Activated naive CD8-positive, alpha-beta T cell (primary cell): ENCODE measurements at regions not wholly inside any gene's neighbourhood (a gene's known extent, or its start where the extent isn't known, plus 50 kb on each side); places are given as distances from the start of the nearest gene placed in this dataset.
A peak's percentile ranks its signal among the peaks of the same experiment; 100 is the strongest.

Experiments used
- H3K27ac Mint-ChIP-seq: one replicate; pipeline ENCODE4 v1.8.0; 2021; ENCODE audit warnings: mixed read lengths
- H3K27me3 Mint-ChIP-seq: one replicate; pipeline ENCODE4 v1.8.0; 2021; ENCODE audit warnings: mixed read lengths
- H3K36me3 Mint-ChIP-seq: one replicate; pipeline ENCODE4 v1.8.0; 2021; ENCODE audit warnings: mixed read lengths
- H3K4me1 Mint-ChIP-seq: one replicate; pipeline ENCODE4 v1.8.0; 2021; ENCODE audit warnings: low read depth, mixed read lengths
- H3K4me3 Mint-ChIP-seq: one replicate; pipeline ENCODE4 v1.8.0; 2021; ENCODE audit warnings: mild to moderate bottlenecking, mixed read lengths
- H3K9me3 Mint-ChIP-seq: one replicate; pipeline ENCODE4 v1.8.0; 2021; ENCODE audit warnings: low read depth, mixed read lengths

GRCh38 chr10:63866075-63866746 lies 345.0 kb downstream of the REEP3 start:
- Mint-ChIP-seq H3K27me3 (peaks cover 20% of the 10 kb centered on the region), H3K27ac (no peak overlapping the region), H3K4me1 (peaks cover 8% of the 10 kb centered on the region), H3K9me3 (no peaks in the 10 kb centered on the region), H3K36me3 (no peaks in the 10 kb centered on the region), H3K4me3 (peak overlapping the region; percentile 8)

DNA sequence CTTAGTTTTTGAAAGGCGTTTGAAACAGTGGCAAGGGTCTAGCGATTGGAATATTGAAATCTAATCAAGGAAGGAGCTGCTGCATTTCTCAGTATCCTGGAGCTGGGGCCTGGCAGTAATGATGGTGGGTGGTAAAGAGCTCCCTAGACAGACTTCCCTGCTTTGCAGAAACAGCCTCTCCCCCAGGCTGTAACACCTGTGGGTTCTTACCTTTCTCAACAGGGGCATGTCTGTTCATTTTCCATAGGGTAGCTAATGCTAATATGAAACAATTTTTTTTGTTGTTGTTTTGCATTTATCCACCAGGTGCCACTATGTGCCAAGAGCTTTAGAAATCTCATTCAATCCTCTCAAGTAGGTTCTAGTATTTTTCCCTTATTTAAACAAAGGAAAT lies 345.5 kb downstream of the REEP3 start:
- H3K27me3 Mint-ChIP-seq, result peaks cover 20% of the 10 kb centered on the region
- no peaks in the 10 kb centered on the region for H3K9me3 Mint-ChIP-seq
- no peak overlapping the region for H3K27ac Mint-ChIP-seq
- H3K4me3 Mint-ChIP-seq, result peak overlapping the region; percentile 8
- H3K36me3 Mint-ChIP-seq, result no peaks in the 10 kb centered on the region
- peaks cover 8% of the 10 kb centered on the region for H3K4me1 Mint-ChIP-seq

GRCh38 chr10:63878428-63878827 lies 357.2 kb downstream of the REEP3 start:
- Mint-ChIP-seq H3K27ac (no peak overlapping the region), H3K4me3 (no peak overlapping the region), H3K36me3 (no peaks in the 10 kb centered on the region), H3K4me1 (no peaks in the 10 kb centered on the region), H3K27me3 (no peaks in the 10 kb centered on the region), H3K9me3 (peaks cover 8% of the 10 kb centered on the region)

GRCh38 chr10:63883861-63884260 lies 362.7 kb downstream of the REEP3 start:
- Mint-ChIP-seq H3K4me3 (no peak overlapping the region), H3K4me1 (no peaks in the 10 kb centered on the region), H3K27ac (no peak overlapping the region), H3K27me3 (peaks cover 3% of the 10 kb centered on the region), H3K9me3 (peaks cover 8% of the 10 kb centered on the region), H3K36me3 (no peaks in the 10 kb centered on the region)

DNA sequence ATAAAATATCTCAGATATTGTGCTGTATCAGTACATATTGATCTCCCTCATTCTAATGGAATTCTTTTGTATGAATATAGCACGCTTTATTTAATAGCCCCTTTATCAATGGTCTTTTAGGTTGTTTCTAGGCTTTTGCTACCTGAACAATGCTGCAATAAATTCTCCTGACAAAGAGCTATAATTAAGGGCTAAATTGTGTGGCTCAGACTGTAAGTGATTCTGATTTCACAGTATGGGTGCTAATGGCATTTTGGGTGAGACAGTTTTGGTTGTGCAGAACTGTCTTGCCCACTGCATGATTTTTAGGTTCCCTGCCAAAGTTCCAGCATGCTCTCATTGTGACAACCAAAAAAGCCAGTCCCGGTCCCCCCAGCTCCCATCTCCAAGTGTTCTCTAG lies 363.2 kb downstream of the REEP3 start:
- no peaks in the 10 kb centered on the region for H3K4me1 Mint-ChIP-seq
- no peak overlapping the region for H3K4me3 Mint-ChIP-seq
- no peak overlapping the region for H3K27ac Mint-ChIP-seq
- peaks cover 3% of the 10 kb centered on the region for H3K27me3 Mint-ChIP-seq
- no peaks in the 10 kb centered on the region for H3K36me3 Mint-ChIP-seq
- peaks cover 8% of the 10 kb centered on the region for H3K9me3 Mint-ChIP-seq

- Mint-ChIP-seq H3K36me3 (no peaks in the 10 kb centered on the region), H3K4me3 (no peak overlapping the region), H3K27me3 (peaks cover 3% of the 10 kb centered on the region), H3K9me3 (peaks cover 8% of the 10 kb centered on the region), H3K27ac (no peak overlapping the region), H3K4me1 (no peaks in the 10 kb centered on the region)
These were observed 364.0 kb downstream of the REEP3 start for GRCh38 chr10:63885156-63885555.

- Mint-ChIP-seq H3K4me1 (no peaks in the 10 kb centered on the region), H3K36me3 (no peaks in the 10 kb centered on the region), H3K27ac (no peak overlapping the region), H3K9me3 (no peaks in the 10 kb centered on the region), H3K4me3 (no peak overlapping the region), H3K27me3 (peaks cover 3% of the 10 kb centered on the region)
These were observed 365.3 kb downstream of the REEP3 start for GRCh38 chr10:63886281-63887022.

- Mint-ChIP-seq H3K27ac (no peak overlapping the region), H3K9me3 (no peaks in the 10 kb centered on the region), H3K36me3 (no peaks in the 10 kb centered on the region), H3K4me1 (no peaks in the 10 kb centered on the region), H3K27me3 (peaks cover 3% of the 10 kb centered on the region), H3K4me3 (no peak overlapping the region)
These were observed 365.9 kb downstream of the REEP3 start for GRCh38 chr10:63887023-63887589.

DNA sequence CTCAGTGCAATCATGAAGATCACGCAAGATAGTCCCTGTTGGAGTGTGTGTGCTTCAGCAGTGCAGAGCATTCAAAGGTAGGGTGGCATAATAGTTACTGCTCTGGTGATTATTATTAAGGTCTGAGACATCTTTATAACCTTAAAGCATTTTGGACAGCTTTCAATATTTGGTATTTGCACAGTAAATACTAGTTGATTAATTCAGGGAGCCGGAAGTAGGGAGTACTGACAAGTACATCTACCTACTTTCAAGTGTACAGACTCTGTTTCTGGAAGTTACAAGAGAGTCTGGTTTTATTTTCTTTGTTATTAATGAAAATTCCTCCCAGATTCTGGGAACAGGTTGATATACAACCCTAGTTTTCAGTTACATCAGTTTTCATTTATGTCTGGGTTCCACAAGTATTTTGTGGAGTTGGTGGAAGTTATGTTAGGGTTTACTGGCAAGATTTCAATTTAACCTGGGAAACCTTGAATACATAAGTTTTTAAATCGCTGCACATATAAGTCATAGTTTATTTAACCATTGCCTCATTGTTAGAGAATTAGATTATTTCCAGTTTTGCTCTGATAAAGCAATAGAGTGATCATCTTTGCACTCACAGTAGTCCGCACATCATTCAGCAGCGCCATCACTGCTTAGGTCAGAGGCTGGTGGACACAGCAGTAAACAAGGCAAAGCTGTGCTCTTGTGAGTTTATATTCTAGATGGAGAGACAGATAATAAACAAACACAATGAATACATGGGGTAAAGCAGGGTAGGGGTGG lies 366.6 kb downstream of the REEP3 start:
- H3K4me3 Mint-ChIP-seq, result no peak overlapping the region
- H3K9me3 Mint-ChIP-seq, result no peaks in the 10 kb centered on the region
- no peaks in the 10 kb centered on the region for H3K4me1 Mint-ChIP-seq
- no peaks in the 10 kb centered on the region for H3K36me3 Mint-ChIP-seq
- H3K27me3 Mint-ChIP-seq, result peaks cover 3% of the 10 kb centered on the region
- no peak overlapping the region for H3K27ac Mint-ChIP-seq

- no peak overlapping the region for H3K4me3 Mint-ChIP-seq
- no peaks in the 10 kb centered on the region for H3K36me3 Mint-ChIP-seq
- no peak overlapping the region for H3K27ac Mint-ChIP-seq
- H3K9me3 Mint-ChIP-seq, result no peaks in the 10 kb centered on the region
- peaks cover 5% of the 10 kb centered on the region for H3K27me3 Mint-ChIP-seq
- no peaks in the 10 kb centered on the region for H3K4me1 Mint-ChIP-seq
These were observed 368.6 kb downstream of the REEP3 start for GRCh38 chr10:63889803-63890202.

DNA sequence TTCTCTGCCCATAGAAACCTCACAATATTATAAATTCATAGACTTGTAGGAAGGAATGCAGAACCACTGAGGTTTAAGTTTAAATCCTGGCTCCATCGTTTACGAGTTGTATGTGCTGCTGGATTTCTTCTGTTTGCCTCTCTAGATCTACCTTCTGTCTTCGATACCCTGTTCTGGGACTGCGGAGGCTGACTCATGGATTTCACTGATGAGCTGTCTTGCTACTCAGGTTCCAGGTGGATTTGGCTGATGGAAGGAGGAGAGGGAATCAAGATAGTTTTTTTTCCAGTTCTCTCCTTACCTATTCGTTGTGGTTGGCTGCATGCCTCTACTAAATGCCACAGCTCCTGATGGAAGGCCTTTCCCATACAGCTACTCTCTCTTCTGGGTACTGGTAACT lies 375.8 kb downstream of the REEP3 start:
- Mint-ChIP-seq H3K36me3 (no peaks in the 10 kb centered on the region), H3K9me3 (no peaks in the 10 kb centered on the region), H3K27me3 (peaks cover 12% of the 10 kb centered on the region), H3K4me3 (no peak overlapping the region), H3K27ac (no peak overlapping the region), H3K4me1 (no peaks in the 10 kb centered on the region)

DNA sequence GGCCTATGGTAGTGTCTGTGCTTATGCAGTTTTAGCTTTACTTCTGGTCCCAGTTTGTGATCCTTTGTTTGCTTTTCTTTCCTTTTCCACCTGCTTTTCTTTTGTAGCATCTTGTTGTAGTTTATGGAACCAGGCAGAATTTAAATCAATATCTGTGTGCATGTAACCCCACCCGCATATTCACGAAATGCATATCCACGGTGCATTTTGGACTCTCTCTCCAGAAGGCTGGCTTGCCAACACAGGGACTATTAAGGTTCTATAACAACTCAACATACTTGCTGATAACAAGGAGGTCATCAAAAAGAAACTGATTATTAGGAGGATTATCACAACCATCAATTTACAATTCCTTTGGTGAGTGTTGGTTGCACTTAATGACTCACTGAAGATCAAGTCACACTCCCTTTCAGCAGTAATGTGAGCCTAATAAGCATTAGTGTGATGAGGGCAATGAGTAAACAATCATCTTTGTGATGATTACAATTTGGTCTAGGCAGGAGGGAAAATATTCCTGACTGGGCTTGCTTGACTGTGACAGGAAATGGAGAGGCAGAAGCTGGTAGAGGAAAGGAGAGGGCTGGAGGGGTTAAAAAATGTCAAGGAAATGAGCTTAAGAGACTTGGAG lies 378.6 kb downstream of the REEP3 start:
- Mint-ChIP-seq H3K9me3 (no peaks in the 10 kb centered on the region), H3K4me1 (no peaks in the 10 kb centered on the region), H3K36me3 (no peaks in the 10 kb centered on the region), H3K27me3 (peaks cover 7% of the 10 kb centered on the region), H3K4me3 (no peak overlapping the region), H3K27ac (no peak overlapping the region)

DNA sequence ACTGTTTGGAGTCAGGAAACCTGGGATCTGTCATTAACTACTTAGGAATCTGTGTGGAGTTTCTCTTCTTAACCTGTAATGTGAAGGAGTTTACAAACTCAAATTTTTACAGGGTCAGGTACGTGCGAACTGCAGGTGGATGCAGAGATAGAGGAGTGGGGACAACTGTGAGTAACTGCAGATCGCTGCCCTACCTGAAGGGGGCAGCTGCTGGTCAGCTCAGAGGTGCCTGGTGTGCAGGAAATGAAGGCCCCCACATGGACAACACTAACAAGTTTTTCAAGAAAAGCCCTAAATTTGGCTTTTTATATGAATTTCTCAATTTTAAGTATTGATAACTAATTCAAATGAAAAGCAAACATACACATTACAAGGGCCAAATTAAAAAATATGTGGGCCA lies 380.0 kb downstream of the REEP3 start:
- peaks cover 8% of the 10 kb centered on the region for H3K27me3 Mint-ChIP-seq
- H3K4me3 Mint-ChIP-seq, result no peak overlapping the region
- no peaks in the 10 kb centered on the region for H3K4me1 Mint-ChIP-seq
- no peaks in the 10 kb centered on the region for H3K9me3 Mint-ChIP-seq
- H3K36me3 Mint-ChIP-seq, result no peaks in the 10 kb centered on the region
- no peak overlapping the region for H3K27ac Mint-ChIP-seq

GRCh38 chr10:63901881-63902280 lies 380.7 kb downstream of the REEP3 start:
- no peak overlapping the region for H3K4me3 Mint-ChIP-seq

DNA sequence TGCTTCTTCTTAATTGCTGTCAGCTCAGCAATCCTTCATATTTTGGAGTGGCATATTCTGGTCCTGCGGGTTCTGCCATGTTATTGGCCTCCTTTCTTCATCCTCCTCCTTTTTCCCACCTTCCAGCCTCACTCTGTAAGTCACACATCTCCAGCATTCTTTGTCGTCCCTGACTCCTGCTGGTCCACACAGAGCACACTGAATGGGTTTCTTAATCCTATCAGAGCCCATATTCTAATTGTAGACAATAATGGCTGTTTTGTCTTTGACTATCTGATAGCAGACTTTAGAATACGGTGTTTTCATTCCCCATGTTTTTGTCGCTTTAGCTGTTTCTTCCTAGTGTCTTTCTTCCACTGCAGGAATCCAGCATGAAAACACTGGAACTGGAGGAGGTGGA lies 389.6 kb downstream of the REEP3 start:
- Mint-ChIP-seq H3K4me1 (no peaks in the 10 kb centered on the region), H3K27me3 (peaks cover 7% of the 10 kb centered on the region), H3K27ac (no peak overlapping the region), H3K9me3 (no peaks in the 10 kb centered on the region), H3K4me3 (no peak overlapping the region), H3K36me3 (no peaks in the 10 kb centered on the region)

More at GRCh38 chr10:63901881-63902280, 380.7 kb downstream of the REEP3 start:
- Mint-ChIP-seq H3K36me3 (no peaks in the 10 kb centered on the region), H3K4me1 (no peaks in the 10 kb centered on the region), H3K9me3 (no peaks in the 10 kb centered on the region), H3K27ac (no peak overlapping the region), H3K27me3 (peaks cover 9% of the 10 kb centered on the region)
